Right kidney (tissue), 1 donor: ENCODE measurements at regions not wholly inside any gene's neighbourhood (a gene's known extent, or its start where the extent isn't known, plus 50 kb on each side); places are given as distances from the start of the nearest gene placed in this dataset.

Experiments
- DNase-seq: peaks from one replicate; pipeline ENCODE4 v3.0.0-alpha.2; 2016

DNA sequence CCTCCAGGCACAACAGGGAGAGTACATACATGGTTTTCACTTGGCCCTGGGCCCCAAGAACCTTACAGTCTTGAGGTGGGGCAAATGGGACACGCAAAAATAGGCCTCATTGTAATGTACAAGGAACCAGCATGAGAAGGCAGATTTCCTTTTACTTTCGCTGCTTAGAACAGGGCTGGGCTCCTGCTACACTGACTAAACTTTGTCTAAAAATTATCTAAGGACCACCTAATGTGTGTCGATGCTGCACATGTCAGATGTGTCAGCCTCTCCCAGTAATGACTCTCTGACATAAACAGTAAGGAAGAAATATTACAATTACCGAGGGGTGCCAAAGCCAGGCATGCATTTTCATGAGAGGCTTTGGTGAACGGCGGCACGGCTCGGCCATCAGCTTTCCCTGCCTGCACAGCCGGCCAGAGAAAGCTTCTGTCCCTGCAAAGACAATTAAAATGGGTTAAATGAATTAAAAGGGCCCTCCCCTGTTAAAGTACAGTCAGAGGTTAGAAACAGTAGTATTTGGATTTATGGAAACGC, 224.2 kb upstream of the IRX3 start:
- peak; percentile 35 for DNase-seq

- DNase-seq = no peak
Observed at GRCh38 chr16:54509456-54509855, 222.9 kb upstream of the IRX3 start.

- DNase-seq = no peak
Observed at GRCh38 chr16:54508351-54508750, 221.8 kb upstream of the IRX3 start.

DNA sequence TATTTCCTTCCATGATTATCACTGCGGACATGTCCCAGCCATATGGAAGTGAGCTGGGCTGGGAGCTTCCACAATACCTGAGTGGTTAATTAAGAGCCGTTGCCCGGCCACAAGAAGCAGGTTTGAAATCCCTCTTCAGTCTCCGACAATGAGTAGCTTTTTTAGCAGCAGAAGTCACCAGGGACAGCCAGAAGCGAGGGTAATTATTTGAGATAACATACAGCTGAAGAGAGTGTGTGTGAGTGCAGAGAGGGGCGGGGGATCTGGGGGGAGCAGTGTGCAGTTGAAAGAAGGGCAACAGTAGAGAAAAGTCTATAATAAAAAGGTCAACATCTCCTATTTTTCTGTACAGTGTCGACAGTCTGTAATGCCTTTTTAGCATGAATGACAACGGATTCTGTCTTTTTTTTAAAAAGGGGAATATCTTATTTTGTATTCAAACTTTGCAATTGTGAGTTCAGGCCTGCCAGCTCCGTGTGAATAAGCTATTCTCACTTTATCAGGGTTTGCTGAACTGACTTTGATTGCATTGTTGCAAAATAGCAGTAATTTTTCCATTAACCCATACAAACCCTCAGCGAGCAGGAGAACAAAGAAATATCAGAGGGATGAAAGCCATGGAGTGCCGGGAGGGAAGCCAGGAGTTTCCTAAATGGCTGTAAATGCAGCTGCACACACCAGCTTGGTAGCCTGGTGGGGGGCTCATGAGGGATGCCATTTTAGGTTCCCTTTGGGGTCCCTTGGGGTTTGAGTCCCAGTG, 220.3 kb upstream of the IRX3 start:
- no peak for DNase-seq

GRCh38 chr16:54506214-54506580, 219.6 kb upstream of the IRX3 start:
- no peak for DNase-seq

- no peak for DNase-seq
Observed at GRCh38 chr16:54505549-54506213, 219.1 kb upstream of the IRX3 start.

DNA sequence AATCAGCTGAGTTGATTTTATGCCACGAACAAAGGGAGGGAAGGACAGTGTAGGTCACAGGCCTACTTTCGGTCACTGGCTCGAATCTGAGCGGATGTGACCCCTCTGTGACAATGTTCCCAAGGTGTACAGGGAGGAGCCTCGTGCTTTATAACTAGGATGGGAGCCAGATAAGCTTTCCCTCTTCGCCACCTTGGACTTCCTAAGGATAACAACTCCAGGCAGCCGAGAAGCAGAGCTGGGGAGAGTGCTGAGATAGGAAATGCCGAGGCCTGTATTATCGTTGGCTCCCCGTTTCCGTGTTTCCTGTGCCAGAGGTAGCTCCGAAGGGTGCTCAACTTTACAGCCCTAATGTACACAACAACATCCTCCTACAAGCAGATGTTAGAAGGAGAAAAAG, 217.8 kb upstream of the IRX3 start:
- no peak for DNase-seq

GRCh38 chr16:54503856-54504219, 217.3 kb upstream of the IRX3 start:
- no peak for DNase-seq

GRCh38 chr16:54503011-54503855, 216.6 kb upstream of the IRX3 start:
- DNase-seq = no peak

DNA sequence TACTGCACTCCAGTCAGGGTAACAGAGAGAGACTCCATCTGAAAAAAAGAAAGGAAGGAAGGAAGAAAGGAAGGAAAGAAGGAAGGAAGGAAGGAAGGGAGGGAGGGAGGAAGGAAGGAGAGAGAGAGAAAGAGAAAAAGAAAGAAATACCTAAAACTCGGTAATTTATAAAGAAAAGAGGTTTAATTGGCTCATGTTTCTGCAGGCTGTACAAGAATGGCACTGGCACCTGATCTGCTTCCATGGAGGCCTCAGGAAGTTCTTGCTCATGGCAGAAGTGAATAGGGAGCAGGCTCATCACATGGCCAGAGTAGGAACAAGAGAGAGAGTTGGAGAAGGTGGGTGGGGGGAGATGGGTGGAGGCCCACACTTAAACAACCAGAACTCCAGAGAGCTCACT, 215.2 kb upstream of the IRX3 start:
- no peak for DNase-seq

GRCh38 chr16:54493594-54493993, 207.0 kb upstream of the IRX3 start:
- DNase-seq = no peak

DNA sequence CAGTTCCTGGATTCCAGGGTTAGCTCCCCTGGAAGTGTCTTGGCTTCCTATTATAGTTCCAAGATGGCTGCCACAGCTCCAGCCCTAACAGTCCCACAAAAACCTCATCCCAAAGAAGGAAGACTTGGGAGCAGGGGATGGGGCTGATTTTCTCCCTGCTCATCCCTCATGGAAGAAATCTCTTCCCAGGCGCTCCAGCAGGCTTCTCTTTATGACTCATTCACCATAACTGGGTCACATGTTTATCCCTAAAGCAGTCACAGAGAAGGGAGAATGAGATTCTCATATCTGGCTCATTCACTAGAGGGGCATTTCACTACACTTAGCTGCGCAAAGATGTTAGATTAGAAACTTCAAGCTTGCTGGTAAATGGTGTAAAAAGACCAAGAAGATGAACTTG, 206.5 kb upstream of the IRX3 start:
- DNase-seq = no peak

- no peak for DNase-seq
Observed at GRCh38 chr16:54490112-54490488, 203.5 kb upstream of the IRX3 start.

- DNase-seq = no peak
Observed at GRCh38 chr16:54489225-54490111, 202.9 kb upstream of the IRX3 start.

DNA sequence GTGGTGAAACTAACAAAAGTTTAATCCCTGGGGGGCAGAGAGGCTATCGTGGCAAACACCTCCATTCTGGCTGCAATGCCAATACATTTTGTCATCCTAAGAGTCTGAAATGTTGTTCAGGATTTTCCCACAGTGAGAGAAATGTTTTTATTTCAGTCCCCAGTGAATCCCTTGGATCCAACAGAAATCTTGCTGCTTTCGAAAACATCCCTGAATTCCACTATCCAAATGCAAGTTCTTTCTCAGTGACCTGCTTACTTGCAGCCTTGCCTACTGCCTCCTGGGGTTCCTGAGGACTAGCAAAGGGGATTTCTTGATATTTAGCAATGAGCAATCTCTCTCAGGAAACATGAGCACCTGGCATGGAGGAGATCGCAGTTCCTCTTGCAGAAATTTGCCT, 202.1 kb upstream of the IRX3 start:
- DNase-seq = no peak

DNA sequence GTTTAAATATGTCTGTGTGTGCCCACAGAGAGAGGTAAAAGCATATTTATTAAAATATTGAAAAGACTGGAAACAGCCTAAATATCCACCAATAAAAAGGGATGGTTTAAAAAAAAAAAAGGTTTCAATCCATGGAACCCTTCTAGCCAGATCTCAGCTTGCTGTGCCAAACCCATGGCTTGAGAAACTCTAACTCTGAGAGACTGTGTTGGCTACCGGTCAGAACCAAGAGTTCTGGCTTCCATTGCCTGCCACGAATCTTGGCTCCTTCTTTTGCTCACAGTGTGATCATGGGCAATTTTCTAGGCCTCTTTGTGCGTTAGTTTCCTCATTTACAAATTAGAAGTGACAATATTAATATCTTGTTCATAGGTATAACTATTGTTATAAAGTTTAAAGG, 201.3 kb upstream of the IRX3 start:
- DNase-seq = no peak

DNA sequence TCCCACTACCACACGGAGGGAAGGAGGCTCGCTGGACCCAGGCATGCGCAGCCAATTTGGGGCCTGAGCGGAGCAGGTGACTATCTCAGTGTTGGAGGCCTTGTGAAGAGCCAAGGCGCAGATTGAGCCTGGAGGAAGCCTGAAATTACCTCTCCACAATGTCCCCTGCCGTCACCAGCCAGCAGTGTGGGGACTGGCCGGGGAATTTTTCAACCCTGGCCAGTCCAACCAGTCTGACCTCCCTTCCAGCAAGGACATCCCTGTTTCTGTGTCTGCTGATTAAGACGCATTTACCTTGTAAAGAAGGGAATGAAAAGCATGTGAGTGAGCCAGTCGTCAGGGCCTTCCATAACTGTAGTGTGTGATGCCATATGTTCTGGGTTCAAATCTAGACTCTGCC, 198.1 kb upstream of the IRX3 start:
- no peak for DNase-seq

GRCh38 chr16:54482892-54483574, 196.4 kb upstream of the IRX3 start:
- DNase-seq = no peak

- no peak for DNase-seq
Observed at GRCh38 chr16:54480429-54480828, 193.8 kb upstream of the IRX3 start.

GRCh38 chr16:54479546-54479945, 193.0 kb upstream of the IRX3 start:
- no peak for DNase-seq

DNA sequence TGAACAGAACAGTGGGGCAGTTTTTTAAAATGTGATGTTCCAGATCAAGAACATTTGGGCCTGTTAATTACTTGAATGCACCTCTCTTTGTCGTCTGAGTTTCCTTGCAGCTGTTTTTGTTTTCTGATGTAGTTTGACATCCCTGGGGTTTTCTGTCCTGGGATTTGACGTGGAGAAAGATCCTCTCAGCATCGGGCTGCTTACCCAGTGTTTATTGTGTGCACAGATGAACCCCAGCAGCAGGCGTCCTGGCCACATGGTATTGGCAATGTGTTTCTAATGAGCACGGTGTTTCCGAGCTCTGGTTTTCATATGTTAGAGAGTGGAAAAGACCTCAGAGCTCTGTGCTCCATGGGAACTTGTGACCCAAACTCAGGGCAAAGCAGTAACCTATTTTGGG, 191.1 kb upstream of the IRX3 start:
- DNase-seq = no peak
